HTR-8/SVneo (cell line): ENCODE measurements at regions not wholly inside any gene's neighbourhood (a gene's known extent, or its start where the extent isn't known, plus 50 kb on each side); places are given as distances from the start of the nearest gene placed in this dataset.
"Not testable (repeated sequence)": the region's sequence is repeated elsewhere in the genome, so short reads cannot be mapped to it uniquely, and the experiment has no call there.

ENCODE experiments used
- DNase-seq: peaks from one replicate; pipeline ENCODE4 v3.0.0; 2011; ENCODE audit warnings: low spot score, mixed read lengths; ENCODE audit not compliant: insufficient read length
- FAIRE-seq: peaks from 2 replicates; lab custom pipeline; 2011; peaks lifted over from hg19 to GRCh38; lab: Jason Lieb, UNC

- FAIRE-seq (no peak), DNase-seq (no peak)
Observed at GRCh38 chr16:60127196-60127595, 1393.1 kb upstream of the GOT2 start.

- not testable (repeated sequence) for FAIRE-seq, DNase-seq
Observed at GRCh38 chr16:60126115-60126514, 1392.0 kb upstream of the GOT2 start.

- FAIRE-seq (no peak), DNase-seq (no peak)
Observed at GRCh38 chr16:60123392-60124023, 1389.4 kb upstream of the GOT2 start.

- FAIRE-seq (no peak), DNase-seq (no peak)
Observed at GRCh38 chr16:60120586-60120985, 1386.5 kb upstream of the GOT2 start.

DNA sequence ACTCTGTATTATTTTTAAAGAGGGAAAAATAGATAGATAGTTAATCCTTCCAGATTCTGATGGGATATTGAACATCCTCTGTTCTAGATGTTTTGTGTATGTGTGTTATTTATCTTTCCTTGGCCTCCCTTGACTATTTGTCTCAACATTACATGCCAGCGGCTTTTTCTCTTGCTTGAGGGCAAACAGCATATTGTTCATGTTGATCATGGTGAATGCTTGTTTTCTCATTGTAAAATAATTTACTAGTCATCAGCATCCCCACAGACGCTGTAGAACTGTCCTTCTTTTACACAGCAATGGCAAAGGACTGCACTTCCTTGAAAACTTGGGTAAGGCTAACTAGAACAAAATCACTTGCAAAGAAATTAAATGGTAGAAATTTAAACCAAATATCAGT is 1376.4 kb upstream of the GOT2 start:
- no peak for FAIRE-seq

DNA sequence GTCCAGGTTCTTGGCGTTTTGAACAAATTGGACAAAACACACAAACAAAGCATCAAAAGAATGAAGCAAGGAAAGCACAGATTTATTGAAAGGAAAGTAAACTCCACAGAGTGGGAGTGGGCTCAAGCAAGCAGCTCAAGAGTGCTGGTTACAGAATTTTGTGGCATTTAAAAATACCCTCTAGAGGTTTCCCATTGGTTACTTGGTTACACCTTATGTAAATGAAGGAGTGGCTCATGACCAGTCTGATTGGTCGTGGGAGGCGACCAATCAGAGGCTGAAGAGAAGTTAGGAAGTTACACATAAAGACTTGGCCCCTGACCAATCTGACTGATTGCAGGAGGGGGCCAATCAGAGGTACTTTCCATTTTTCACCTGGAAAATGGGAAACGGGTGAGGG is 1373.8 kb upstream of the GOT2 start:
- FAIRE-seq (no peak), DNase-seq (no peak)

More for the DNA sequence above, 1376.4 kb upstream of the GOT2 start:
- no peak for DNase-seq

DNA sequence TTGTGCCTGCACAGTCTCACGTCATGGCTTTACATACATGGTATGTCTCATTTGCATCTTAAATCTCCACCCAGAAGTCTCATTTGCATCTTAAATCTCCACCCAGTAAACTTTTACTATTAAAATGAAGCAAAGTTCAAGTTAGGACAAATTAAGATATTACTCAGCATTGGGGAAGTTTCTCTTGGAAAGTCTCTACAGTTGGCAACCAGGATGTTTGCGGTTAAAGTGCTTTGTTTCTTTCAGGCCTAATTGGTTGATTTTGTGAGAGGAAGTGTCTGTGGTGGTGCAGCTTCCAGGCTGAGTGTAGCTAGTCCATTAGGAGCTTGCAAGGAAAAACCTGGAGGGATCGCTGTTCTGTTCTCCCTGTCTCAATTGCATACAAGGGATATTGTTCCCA is 1373.3 kb upstream of the GOT2 start:
- DNase-seq, result no peak
- FAIRE-seq, result no peak

- FAIRE-seq, result no peak
Observed at GRCh38 chr16:60100371-60100770, 1366.3 kb upstream of the GOT2 start.

GRCh38 chr16:60091529-60091928 is 1357.4 kb upstream of the GOT2 start:
- no peak for FAIRE-seq
- DNase-seq, result no peak

More at GRCh38 chr16:60100371-60100770, 1366.3 kb upstream of the GOT2 start:
- no peak for DNase-seq

- FAIRE-seq, result no peak
Observed at GRCh38 chr16:60091071-60091470, 1357.0 kb upstream of the GOT2 start.

GRCh38 chr16:60087530-60087929 is 1353.4 kb upstream of the GOT2 start:
- FAIRE-seq (no peak), DNase-seq (no peak)

More at GRCh38 chr16:60091071-60091470, 1357.0 kb upstream of the GOT2 start:
- no peak for DNase-seq

DNA sequence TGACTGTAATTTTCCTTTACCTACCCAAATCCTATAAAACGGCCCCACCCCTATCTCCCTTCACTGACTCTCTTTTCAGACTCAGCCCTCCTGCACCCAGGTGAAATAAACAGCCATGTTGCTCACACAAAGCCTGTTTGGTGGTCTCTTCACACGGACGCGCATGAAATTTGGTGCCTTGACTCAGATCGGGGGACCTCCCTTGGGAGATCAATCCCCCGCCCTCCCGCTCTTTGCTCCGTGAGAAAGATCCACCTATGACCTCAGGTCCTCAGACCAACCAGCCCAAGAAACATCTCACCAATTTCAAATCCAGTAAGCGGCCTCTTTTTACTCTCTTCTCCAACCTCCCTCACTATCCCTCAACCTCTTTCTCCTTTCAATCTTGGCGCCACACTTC is 1344.7 kb upstream of the GOT2 start:
- not testable (repeated sequence) for DNase-seq, FAIRE-seq

DNA sequence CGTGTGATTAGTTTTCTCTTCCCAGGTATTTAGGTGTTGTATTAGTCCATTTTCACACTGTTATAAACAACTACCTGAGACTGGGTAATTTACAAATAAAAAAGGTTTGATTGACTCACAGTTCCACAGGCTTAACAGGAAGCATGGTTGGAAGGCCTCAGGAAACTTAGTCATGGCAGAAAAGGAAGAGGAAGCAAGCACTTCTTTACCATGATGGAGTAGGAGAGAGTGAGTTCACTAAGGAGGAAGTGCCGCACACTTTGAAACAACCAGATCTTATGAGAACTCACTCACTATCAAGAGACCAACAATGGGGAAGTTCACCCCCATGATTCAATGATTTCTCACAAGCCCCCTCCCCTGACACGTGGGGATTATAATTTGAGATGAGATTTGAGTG is 1343.7 kb upstream of the GOT2 start:
- DNase-seq (no peak), FAIRE-seq (no peak)

GRCh38 chr16:60074378-60074777 is 1340.3 kb upstream of the GOT2 start:
- no peak for DNase-seq
- no peak for FAIRE-seq

- no peak for FAIRE-seq
- DNase-seq, result no peak
Observed at GRCh38 chr16:60073376-60073775, 1339.3 kb upstream of the GOT2 start.

DNA sequence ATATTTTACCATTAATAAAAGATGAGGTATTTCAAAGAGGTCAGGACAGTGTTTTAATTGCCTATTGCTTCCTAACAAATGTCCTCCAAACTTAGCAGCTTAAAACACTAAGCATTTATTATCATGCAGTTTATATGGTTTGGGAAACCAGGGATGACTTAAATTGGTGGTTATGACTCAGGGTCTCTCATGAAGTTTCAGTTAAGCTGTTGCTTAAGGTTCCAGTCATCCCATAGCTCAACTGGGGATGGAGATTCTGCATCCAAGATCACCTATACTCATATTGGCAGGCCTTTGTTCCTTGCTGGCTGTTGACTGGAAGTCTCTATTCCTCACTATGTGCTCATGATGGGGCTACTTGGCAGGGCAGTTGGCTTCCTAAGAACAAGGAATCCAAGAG is 1329.9 kb upstream of the GOT2 start:
- FAIRE-seq (no peak), DNase-seq (no peak)

- FAIRE-seq, result no peak
Observed at GRCh38 chr16:60061396-60061795, 1327.3 kb upstream of the GOT2 start.

GRCh38 chr16:60060731-60061130 is 1326.6 kb upstream of the GOT2 start:
- no peak for FAIRE-seq
- DNase-seq, result no peak

More at GRCh38 chr16:60061396-60061795, 1327.3 kb upstream of the GOT2 start:
- no peak for DNase-seq

DNA sequence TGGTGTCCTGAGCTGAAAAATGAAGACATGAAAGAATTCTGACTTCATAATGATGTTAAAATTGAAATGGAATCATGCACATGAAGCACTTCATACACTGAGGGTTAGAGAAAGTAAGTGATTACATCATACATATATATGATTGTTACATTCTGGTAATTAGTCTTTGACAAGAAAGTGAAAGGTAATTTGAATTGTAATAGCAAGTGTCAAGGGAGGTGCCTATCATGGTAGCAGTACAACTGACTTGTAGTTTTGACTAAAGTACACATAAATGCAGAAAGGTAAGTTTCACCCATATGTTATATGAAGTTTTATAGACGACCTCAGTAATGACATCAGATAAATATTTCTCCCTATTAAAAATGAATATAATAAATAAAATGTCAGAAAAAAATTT is 1325.0 kb upstream of the GOT2 start:
- FAIRE-seq, result no peak
- no peak for DNase-seq

GRCh38 chr16:60041671-60042070 is 1307.6 kb upstream of the GOT2 start:
- no peak for DNase-seq
- no peak for FAIRE-seq

DNA sequence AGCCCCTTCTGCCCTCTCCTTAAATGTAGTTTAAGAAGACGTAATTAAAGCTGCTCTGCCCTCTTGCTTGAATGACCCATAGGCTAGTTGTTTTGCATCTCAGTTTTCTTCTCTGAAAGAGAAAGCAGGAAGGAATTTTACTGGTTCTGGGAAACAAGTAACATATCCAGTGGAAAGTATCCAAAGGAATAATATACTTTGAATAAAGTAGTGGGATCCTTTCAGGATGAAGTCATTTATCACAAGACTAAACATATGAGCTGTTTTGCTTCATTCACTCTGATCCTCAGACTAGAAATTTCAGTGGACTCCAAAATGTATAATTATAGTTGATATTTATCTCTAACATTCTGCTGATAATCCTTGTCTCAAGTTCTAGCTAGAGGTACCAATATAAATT is 1297.6 kb upstream of the GOT2 start:
- FAIRE-seq (no peak), DNase-seq (no peak)

DNA sequence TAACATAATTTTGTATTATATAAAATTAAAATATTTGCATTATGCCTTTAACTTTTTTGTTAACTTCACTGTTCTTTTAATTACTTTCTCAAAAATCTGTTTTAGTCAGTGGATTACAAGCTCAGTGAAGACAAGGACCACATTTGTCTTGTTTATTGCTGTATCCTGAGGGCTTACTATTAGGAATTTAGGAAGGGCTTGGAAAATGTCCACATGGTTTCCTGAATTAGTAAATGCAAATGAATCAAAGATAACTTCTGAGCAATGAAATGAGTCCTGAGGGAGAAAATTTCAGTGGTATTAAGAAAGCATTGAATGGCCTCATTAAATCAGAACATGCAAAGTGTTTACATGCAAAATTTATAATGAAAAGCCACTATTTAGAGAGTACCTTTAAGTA is 1293.2 kb upstream of the GOT2 start:
- DNase-seq (no peak), FAIRE-seq (no peak)
